Lower leg skin (tissue), 3 donors: ENCODE measurements at regions not wholly inside any gene's neighbourhood (a gene's known extent, or its start where the extent isn't known, plus 50 kb on each side); places are given as distances from the start of the nearest gene placed in this dataset.

Experiments used
- CTCF ChIP-seq, 3 donors: fragments of 450-650 bp; IDR thresholded peaks; one replicate each; pipeline ENCODE4 v1.5.1; 2016; ENCODE audit warnings: antibody characterized with exemption in 3 of 3, mild to moderate bottlenecking in 3 of 3, moderate library complexity in 2 of 3
- POLR2A ChIP-seq, 2 donors: fragments of 450-650 bp; IDR thresholded peaks; one replicate each; pipeline ENCODE4 v1.6.1; 2016 to 2017; ENCODE audit warnings: antibody characterized with exemption in 2 of 2, mild to moderate bottlenecking in 1 of 2, moderate library complexity in 1 of 2

- no peak for TF ChIP-seq CTCF (IDR thresholded peaks at IDR 0.05)
- TF ChIP-seq POLR2A (IDR thresholded peaks at IDR 0.05) = no peak
Measured at GRCh38 chr11:28529046-28529445, 420.9 kb downstream of the METTL15 start.
